Heart left ventricle (tissue), 16 donors: ENCODE measurements at regions not wholly inside any gene's neighbourhood (a gene's known extent, or its start where the extent isn't known, plus 50 kb on each side); places are given as distances from the start of the nearest gene placed in this dataset.

Experiments used
- ATAC-seq, 4 donors: fragments of 200-7000 bp; cut with Tn5 transposase; one replicate each; pipeline ENCODE4 v1.9.1; 2020 to 2022; ENCODE audit warnings: moderate library complexity in 4 of 4, mild to moderate bottlenecking in 3 of 4, moderate number of reproducible peaks in 1 of 4
- DNase-seq, 5 donors: peaks; one replicate each; pipeline ENCODE4 v3.0.0-alpha.2; 2020
- H3K27ac ChIP-seq, 12 donors: fragments of 200-600 bp; sonication (generic) in 4 of 12; one replicate each; pipeline versions ENCODE4 v1.5.0 to v1.8.0; 2016 to 2022; ENCODE audit warnings: mild to moderate bottlenecking in 2 of 12
- H3K27me3 ChIP-seq, 9 donors: fragments of 200-600 bp; sonication (generic) in 2 of 9; one replicate each; pipeline versions ENCODE4 v1.5.1 to v1.8.0; 2016 to 2022; ENCODE audit warnings: mild to moderate bottlenecking in 3 of 9
- H3K36me3 ChIP-seq, 9 donors: fragments of 200-600 bp; sonication (generic) in 2 of 9; one replicate each; pipeline versions ENCODE4 v1.5.0 to v1.8.0; 2018 to 2022; ENCODE audit warnings: mild to moderate bottlenecking in 2 of 9
- H3K4me1 ChIP-seq, 12 donors: fragments of 200-600 bp; sonication (generic) in 4 of 12; one replicate each; pipeline versions ENCODE4 v1.5.0 to v1.8.0; 2016 to 2022; ENCODE audit warnings: mild to moderate bottlenecking in 3 of 12
- H3K4me3 ChIP-seq, 12 donors: fragments of 200-600 bp; sonication (generic) in 4 of 12; one replicate each; pipeline versions ENCODE4 v1.5.0 to v1.8.0; 2017 to 2022; ENCODE audit warnings: mild to moderate bottlenecking in 9 of 12, moderate library complexity in 4 of 12
- H3K9me3 ChIP-seq, 12 donors: fragments of 200-600 bp; sonication (generic) in 4 of 12; one replicate each; pipeline versions ENCODE4 v1.5.0 to v1.8.0; 2016 to 2022; ENCODE audit warnings: mild to moderate bottlenecking in 1 of 12
- POLR2A ChIP-seq, 2 donors: fragments of 450-650 bp; IDR thresholded peaks; one replicate each; pipeline ENCODE4 v1.6.1; 2017; ENCODE audit warnings: antibody characterized with exemption in 2 of 2, mild to moderate bottlenecking in 2 of 2, moderate library complexity in 2 of 2
- WGBS, 4 donors: extraction: QIAGEN DNeasy Blood & Tissue Kit in 2 of 4; methylation state at CpG; one replicate each; pipeline versions ENCODE4 v1.1.5 to v1.1.7; 2013 to 2018; 5-methylcytosine and 5-hydroxymethylcytosine counted together
- intact Hi-C, 10 donors: fragments of 100-400 bp; cut with DNase I; formaldehyde crosslinking; loops; one replicate each; pipeline versions ENCODE4 v1.11.1 to v1.14.2; 2022
- TF ChIP-seq, protein P1 (sequence below), 12 donors: fragments of 200-600 bp; sonication (generic) in 4 of 12; IDR thresholded peaks; one replicate each; pipeline versions ENCODE4 v1.5.0 to v1.8.0; 2018 to 2022; ENCODE audit warnings: antibody characterized with exemption in 12 of 12, mild to moderate bottlenecking in 5 of 12
- donor health status: ischemic (EF 13 %, LVEDD 7.1; RV severe dilation, severe dysfunction).
- donor health status: healthy with polysubstance abuse.
- donor health status: DM: no; HTN: yes; CAD: no.
- donor health status: DM: no; HTN: no; CAD: no.
- donor health status: ischemic (EF 25% LVEDD 6.9; RV normal size, moderate dysfunction).
- donor health status: ischemic (EF 25% LVEDD 5.7; RV mildly dilated, moderate dysfunction).
- donor health status: healthy.
- donor health status: DM: yes; HTN: yes; CAD: no.
- donor health status: ischemic (EF 35%, LVEDD 5.7; RV mildly dilated, moderate dysfunction).
- donor health status: nonischemic (EF 11% LVEDD 7.7; RV severe dilation, severe dysfunction).
- donor health status: DM: yes; HTN: yes; CAD: no.
- donor health status: PGD.
- donor health status: ischemic (EF 29% LVEDD 5.4; RV normal size, mild dysfunction).
- donor health status: nonischemic (EF 23%, LVEDD 6.1; RV moderate dilation, normal function).

DNA sequence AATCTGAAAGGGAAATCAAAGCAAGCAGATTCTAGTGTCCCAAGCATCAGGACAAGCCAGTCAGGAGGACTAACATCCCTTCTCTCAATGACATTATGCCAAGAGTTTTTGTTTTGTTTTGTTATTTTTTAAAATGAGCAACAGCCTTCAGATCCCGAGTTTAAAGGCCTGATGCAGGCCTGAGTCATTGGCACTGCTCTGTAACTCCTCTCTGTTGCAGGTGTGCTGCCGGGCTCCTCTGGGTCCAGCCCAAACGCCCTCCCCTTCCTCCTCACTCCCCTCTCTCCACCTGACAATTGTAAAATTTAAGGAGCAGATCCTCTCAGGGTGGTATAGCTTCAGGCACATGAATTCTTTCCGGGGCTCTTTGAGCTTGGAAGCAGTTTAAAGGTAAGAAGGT, 502.0 kb downstream of the BMP2 start:
- Histone ChIP-seq H3K27me3 (peaks cover 0 to 5% (median 0%) of the 10 kb centered on the region in 9 donors), H3K27ac (no peak overlapping the region), H3K9me3 (no peaks in the 10 kb centered on the region), H3K4me3 (no peak overlapping the region), H3K4me1 (no peaks in the 10 kb centered on the region), H3K36me3 (no peaks in the 10 kb centered on the region)
- no peak for DNase-seq
- intact Hi-C loops, result no loop called here
- TF ChIP-seq, protein P1, sequence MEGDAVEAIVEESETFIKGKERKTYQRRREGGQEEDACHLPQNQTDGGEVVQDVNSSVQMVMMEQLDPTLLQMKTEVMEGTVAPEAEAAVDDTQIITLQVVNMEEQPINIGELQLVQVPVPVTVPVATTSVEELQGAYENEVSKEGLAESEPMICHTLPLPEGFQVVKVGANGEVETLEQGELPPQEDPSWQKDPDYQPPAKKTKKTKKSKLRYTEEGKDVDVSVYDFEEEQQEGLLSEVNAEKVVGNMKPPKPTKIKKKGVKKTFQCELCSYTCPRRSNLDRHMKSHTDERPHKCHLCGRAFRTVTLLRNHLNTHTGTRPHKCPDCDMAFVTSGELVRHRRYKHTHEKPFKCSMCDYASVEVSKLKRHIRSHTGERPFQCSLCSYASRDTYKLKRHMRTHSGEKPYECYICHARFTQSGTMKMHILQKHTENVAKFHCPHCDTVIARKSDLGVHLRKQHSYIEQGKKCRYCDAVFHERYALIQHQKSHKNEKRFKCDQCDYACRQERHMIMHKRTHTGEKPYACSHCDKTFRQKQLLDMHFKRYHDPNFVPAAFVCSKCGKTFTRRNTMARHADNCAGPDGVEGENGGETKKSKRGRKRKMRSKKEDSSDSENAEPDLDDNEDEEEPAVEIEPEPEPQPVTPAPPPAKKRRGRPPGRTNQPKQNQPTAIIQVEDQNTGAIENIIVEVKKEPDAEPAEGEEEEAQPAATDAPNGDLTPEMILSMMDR (IDR thresholded peaks at IDR 0.05), result no peak
- no peak for TF ChIP-seq POLR2A (IDR thresholded peaks at IDR 0.05)
- ATAC-seq, result no peak
- 56 to 72% (median 68%) methylated on average over 4 of the region's 4 CpGs for WGBS, 4 donors

DNA sequence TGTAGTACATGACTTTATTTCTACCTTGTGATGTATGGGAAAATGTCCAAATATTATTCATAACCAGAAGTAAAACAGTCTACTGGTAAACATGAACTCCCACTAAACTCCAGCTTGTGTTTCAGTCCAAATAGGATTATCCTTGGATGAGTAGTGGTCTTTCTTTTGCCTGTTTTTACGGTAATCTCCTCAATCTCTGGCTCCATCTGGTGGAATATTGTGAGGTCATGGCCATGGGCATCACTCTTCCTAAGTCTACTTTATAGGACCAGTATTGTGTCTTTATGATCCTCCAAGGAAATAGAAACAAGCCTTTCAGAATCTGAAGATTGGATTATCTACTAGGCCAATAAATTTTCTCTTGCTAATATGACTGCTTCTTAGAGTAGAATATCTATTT, 505.0 kb downstream of the BMP2 start:
- WGBS, 4 donors, result 50 to 65% (median 59%) methylated on average over 1 of the region's 1 CpG
- no peak for DNase-seq
- intact Hi-C loops, result loop anchor here in 2 of 10 donors (5.0 to 10.0 kb wide), 2 partner anchors 98 to 160 kb away; no protein-coding TSS in a partner anchor
- H3K4me1 ChIP-seq, result no peaks in the 10 kb centered on the region
- peaks cover 0 to 5% (median 0%) of the 10 kb centered on the region in 9 donors for H3K27me3 ChIP-seq
- TF ChIP-seq POLR2A (IDR thresholded peaks at IDR 0.05), result no peak
- TF ChIP-seq, protein P1 (IDR thresholded peaks at IDR 0.05), result peak in 9 of 12 donors; percentile 7 to 47 (median 25)
- H3K27ac ChIP-seq, result no peak overlapping the region
- no peak for ATAC-seq
- H3K9me3 ChIP-seq, result no peaks in the 10 kb centered on the region
- H3K4me3 ChIP-seq, result no peak overlapping the region
- H3K36me3 ChIP-seq, result no peaks in the 10 kb centered on the region

DNA sequence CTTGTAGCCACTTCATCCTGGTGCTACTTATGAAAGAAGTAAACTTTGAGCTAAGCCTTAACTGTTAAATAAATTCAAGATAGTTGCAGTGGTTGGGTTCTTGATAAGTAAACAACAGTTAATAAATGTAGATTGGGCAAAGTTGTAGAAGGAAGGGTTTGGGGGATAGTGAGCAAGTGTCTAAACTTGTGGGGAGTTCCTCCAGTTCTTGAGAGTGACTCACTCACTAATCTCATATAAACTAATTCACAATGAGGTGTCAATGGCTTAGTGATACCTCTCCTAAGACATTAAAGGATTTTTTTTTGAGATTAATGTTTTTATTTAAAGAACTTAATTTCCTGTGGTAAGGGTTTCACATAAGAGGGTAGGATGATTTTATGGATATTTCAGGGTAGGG, 507.4 kb downstream of the BMP2 start:
- no peak for DNase-seq
- TF ChIP-seq, protein P1 (IDR thresholded peaks at IDR 0.05), result no peak
- TF ChIP-seq POLR2A (IDR thresholded peaks at IDR 0.05), result no peak
- no peak for ATAC-seq

DNA sequence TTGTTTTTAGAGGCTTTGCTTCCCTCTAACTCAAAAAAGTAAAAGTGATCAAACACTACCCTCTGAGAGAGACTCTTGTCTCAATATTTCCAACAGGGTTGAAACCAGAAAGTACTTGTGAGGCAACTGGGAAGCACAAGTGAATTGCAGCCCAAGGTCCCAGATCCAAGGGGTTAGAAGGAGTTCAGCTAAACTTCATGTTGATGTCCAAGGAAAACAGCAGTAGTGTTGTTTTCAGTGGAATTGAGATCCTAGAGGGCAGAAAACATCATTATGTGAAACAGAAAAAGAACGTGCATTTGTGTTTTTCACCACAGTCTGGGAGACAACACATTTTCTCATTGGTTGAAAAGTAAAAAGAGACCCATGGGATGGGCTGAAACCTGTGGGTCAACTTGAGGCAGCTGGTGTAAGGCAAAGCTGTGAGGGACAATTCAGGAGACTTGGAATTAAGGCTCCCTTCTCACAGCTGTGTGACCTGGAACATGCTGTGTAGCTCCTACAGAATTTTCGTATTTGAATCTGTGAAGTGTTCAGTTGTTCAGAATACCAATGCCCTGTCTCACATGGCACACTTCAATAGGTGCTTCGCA, 508.3 kb downstream of the BMP2 start:
- WGBS, 4 donors, result 64 to 79% (median 71%) methylated on average over 3 of the region's 3 CpGs
- ATAC-seq (no peak), DNase-seq (no peak)
- H3K4me3 ChIP-seq, result no peak overlapping the region
- no peak overlapping the region for H3K27ac ChIP-seq
- TF ChIP-seq POLR2A (IDR thresholded peaks at IDR 0.05), result no peak
- TF ChIP-seq, protein P1 (IDR thresholded peaks at IDR 0.05), result no peak
- H3K9me3 ChIP-seq, result no peaks in the 10 kb centered on the region
- intact Hi-C loops, result loop anchor here in 1 of 10 donors (10.0 kb wide), 1 partner anchor 101 kb away; no protein-coding TSS in a partner anchor
- no peaks in the 10 kb centered on the region for H3K36me3 ChIP-seq
- H3K27me3 ChIP-seq, result peaks cover 0 to 5% (median 0%) of the 10 kb centered on the region in 9 donors
- no peaks in the 10 kb centered on the region for H3K4me1 ChIP-seq

More for the DNA sequence above, 507.4 kb downstream of the BMP2 start:
- Histone ChIP-seq H3K4me3 (no peak overlapping the region), H3K9me3 (no peaks in the 10 kb centered on the region), H3K36me3 (no peaks in the 10 kb centered on the region), H3K27me3 (peaks cover 0 to 5% (median 0%) of the 10 kb centered on the region in 9 donors), H3K27ac (no peak overlapping the region), H3K4me1 (no peaks in the 10 kb centered on the region)
- intact Hi-C loops, result loop anchor here in 2 of 10 donors (5.0 to 10.0 kb wide), 2 partner anchors 100 to 163 kb away; no protein-coding TSS in a partner anchor
